ENCODE measurements at regions not wholly inside any gene's neighbourhood (a gene's known extent, or its start where the extent isn't known, plus 50 kb on each side); places are given as distances from the start of the nearest gene placed in this dataset.

GRCh38 chr1:232445361-232446106 lies 184.4 kb downstream of the SIPA1L2 start:
- in situ Hi-C loops (cut with MboI; ENCODE audit: low pct_unique_long_range_greater_than_20kb in 2 of 9, low sequenced_read_pairs in 9 of 9, unreplicated experiment in 9 of 9) = no loop called here
- peak in 5 of 8 experiments; percentile 72 to 87 (median 84) for ATAC-seq (replicated peaks in 6 of 8)

DNA sequence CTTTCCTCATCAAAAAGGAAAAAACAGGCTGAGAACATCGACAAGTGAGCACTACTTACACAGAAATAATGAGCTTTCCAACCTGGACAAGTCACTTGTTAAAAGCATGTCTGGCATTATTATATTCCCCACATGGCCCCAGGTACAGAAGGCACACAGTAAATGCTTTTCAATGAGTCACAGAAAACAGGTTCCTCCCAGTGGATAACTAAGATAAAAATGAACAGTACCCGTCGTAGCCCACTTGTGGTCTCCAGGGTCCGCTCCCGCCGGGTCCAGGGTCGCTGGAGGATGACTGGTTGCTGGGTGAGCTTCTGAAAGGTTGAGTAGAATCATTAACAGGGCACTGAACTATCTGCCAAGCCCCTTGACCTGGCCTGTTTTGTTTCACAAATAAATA lies 186.6 kb downstream of the SIPA1L2 start:
- Histone ChIP-seq H3K4me1 (replicated peaks in 1 of 2) (peaks cover 12 to 23% of the 10 kb centered on the region in 2 donors), H3K4me3 (no peak overlapping the region), H3K27ac (no peak overlapping the region)
- in situ Hi-C loops (cut with MboI; ENCODE audit: low pct_unique_long_range_greater_than_20kb in 2 of 9, low sequenced_read_pairs in 9 of 9, unreplicated experiment in 9 of 9) = no loop called here
- 48 to 88% (median 60%) methylated on average over 1 to 7 of the region's 7 CpGs; no CpG with 5 or more reads in 1 of the 10 experiments for WGBS, 10 experiments
- no peak for ATAC-seq (replicated peaks in 6 of 8)

More at GRCh38 chr1:232445361-232446106, 184.4 kb downstream of the SIPA1L2 start:
- Histone ChIP-seq H3K4me3 (no peak overlapping the region), H3K27ac (no peak overlapping the region), H3K4me1 (replicated peaks in 1 of 2) (peaks cover 1 to 15% of the 10 kb centered on the region in 2 donors)
- 82 to 98% (median 95%) methylated on average over 2 to 20 of the region's 24 CpGs; no CpG with 5 or more reads in 5 of the 10 experiments for WGBS, 10 experiments

DNA sequence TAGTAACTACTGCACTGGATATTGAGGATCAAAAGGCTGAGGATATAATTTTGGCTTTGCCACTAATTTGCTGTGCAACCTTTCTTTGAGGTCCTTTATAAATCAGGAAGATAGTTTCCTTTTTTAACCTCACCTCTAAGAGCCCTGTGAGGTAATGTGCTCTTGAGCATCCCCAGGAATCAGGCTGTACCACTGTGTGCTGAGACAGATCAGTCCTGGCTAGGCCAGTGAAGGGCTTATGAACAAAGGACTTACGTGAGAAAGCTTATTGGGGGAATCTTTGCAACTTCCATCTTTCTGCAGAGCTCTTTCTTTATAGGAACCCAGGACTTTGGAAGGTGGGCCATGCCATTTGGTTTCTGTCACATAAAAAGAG lies 188.9 kb downstream of the SIPA1L2 start:
- Histone ChIP-seq H3K27ac (no peak overlapping the region), H3K4me3 (no peak overlapping the region), H3K4me1 (replicated peaks in 1 of 2) (peaks cover 32 to 35% of the 10 kb centered on the region in 2 donors)
- in situ Hi-C loops (cut with MboI; ENCODE audit: low pct_unique_long_range_greater_than_20kb in 2 of 9, low sequenced_read_pairs in 9 of 9, unreplicated experiment in 9 of 9) = no loop called here
- peak in 3 of 8 experiments; percentile 26 to 74 (median 55) for ATAC-seq (replicated peaks in 6 of 8)
- WGBS, 10 experiments = 80 to 100% (median 100%) methylated on average over 1 of the region's 1 CpG; no CpG with 5 or more reads in 5 of the 10 experiments

GRCh38 chr1:232440325-232441035 lies 189.5 kb downstream of the SIPA1L2 start:
- ATAC-seq (replicated peaks in 6 of 8) = peak in 5 of 8 experiments; percentile 67 to 89 (median 74)
- Histone ChIP-seq H3K27ac (no peak overlapping the region), H3K4me1 (replicated peaks in 1 of 2) (peaks cover 37 to 38% of the 10 kb centered on the region in 2 donors), H3K4me3 (no peak overlapping the region)
- WGBS, 10 experiments = 70 to 100% (median 83%) methylated on average over 1 to 11 of the region's 11 CpGs
- in situ Hi-C loops (cut with MboI; ENCODE audit: low pct_unique_long_range_greater_than_20kb in 2 of 9, low sequenced_read_pairs in 9 of 9, unreplicated experiment in 9 of 9) = no loop called here

GRCh38 chr1:232439011-232439410 lies 190.9 kb downstream of the SIPA1L2 start:
- Histone ChIP-seq H3K27ac (no peak overlapping the region), H3K4me3 (no peak overlapping the region), H3K4me1 (replicated peaks in 1 of 2) (peaks cover 38 to 39% of the 10 kb centered on the region in 2 donors)
- WGBS, 10 experiments = 92 to 100% (median 100%) methylated on average over 2 to 5 of the region's 18 CpGs; no CpG with 5 or more reads in 5 of the 10 experiments
- ATAC-seq (replicated peaks in 6 of 8) = no peak
- in situ Hi-C loops (cut with MboI; ENCODE audit: low pct_unique_long_range_greater_than_20kb in 2 of 9, low sequenced_read_pairs in 9 of 9, unreplicated experiment in 9 of 9) = no loop called here

DNA sequence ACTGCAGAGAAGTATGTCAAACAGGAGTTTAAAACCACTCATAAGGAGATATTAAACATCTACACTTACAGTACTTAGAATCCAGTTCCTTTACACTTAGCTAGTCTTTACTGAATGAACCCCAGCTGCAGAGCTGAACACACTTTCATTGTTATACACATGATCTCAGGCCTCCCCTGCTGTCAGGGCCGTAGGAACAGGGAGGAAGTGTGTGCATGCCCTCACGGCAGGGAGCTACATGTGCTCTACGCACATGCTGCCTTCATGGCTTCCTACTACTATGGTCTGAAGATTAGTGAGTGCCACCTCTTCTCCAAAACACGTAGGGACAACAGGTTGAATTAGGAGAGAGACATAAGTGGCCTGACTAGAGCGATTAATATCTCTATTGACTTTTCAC lies 191.5 kb downstream of the SIPA1L2 start:
- in situ Hi-C loops (cut with MboI; ENCODE audit: low pct_unique_long_range_greater_than_20kb in 2 of 9, low sequenced_read_pairs in 9 of 9, unreplicated experiment in 9 of 9) = no loop called here
- WGBS, 10 experiments = 41 to 80% (median 59%) methylated on average over 1 to 5 of the region's 5 CpGs; no CpG with 5 or more reads in 3 of the 10 experiments
- H3K4me3 ChIP-seq = no peak overlapping the region
- H3K27ac ChIP-seq = no peak overlapping the region
- peaks cover 35 to 39% of the 10 kb centered on the region in 2 donors for H3K4me1 ChIP-seq (replicated peaks in 1 of 2)
- peak in 6 of 8 experiments; percentile 7 to 60 (median 40) for ATAC-seq (replicated peaks in 6 of 8)

GRCh38 chr1:232437510-232437909 lies 192.4 kb downstream of the SIPA1L2 start:
- 79 to 100% (median 100%) methylated on average over 3 to 7 of the region's 7 CpGs; no CpG with 5 or more reads in 5 of the 10 experiments for WGBS, 10 experiments
- ATAC-seq (replicated peaks in 6 of 8) = no peak
- Histone ChIP-seq H3K27ac (no peak overlapping the region), H3K4me3 (no peak overlapping the region), H3K4me1 (replicated peaks in 1 of 2) (peaks cover 35 to 44% of the 10 kb centered on the region in 2 donors)
- in situ Hi-C loops (cut with MboI; ENCODE audit: low pct_unique_long_range_greater_than_20kb in 2 of 9, low sequenced_read_pairs in 9 of 9, unreplicated experiment in 9 of 9) = no loop called here

DNA sequence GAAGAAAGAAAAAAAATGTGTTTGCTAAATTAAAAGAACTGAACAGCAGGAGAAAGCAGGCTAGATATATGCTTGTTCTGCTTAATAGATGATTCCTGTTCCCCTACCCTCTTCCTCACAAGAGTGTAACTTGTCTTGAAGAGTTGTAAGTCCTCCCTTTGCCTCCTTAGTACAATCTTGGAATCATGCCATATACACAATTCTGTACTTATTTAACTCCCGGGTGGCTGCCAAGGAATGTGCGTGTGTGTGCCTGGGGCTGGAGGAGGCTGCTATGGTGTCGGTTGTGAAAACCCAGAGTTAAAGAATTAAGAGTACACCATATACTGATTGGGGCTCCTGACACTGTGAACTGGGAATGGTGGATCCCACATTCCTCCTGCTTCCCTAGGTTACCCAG lies 194.2 kb downstream of the SIPA1L2 start:
- 5 to 100% (median 74%) methylated on average over 1 to 3 of the region's 3 CpGs; no CpG with 5 or more reads in 4 of the 10 experiments for WGBS, 10 experiments

GRCh38 chr1:232432313-232432712 lies 197.6 kb downstream of the SIPA1L2 start:
- H3K4me3 ChIP-seq = no peak overlapping the region
- 51 to 90% (median 69%) methylated on average over 2 to 8 of the region's 8 CpGs; no CpG with 5 or more reads in 1 of the 10 experiments for WGBS, 10 experiments
- peaks cover 38 to 63% of the 10 kb centered on the region in 2 donors for H3K4me1 ChIP-seq (replicated peaks in 1 of 2)
- H3K27ac ChIP-seq = peak overlapping the region in 1 of 2 donors; percentile 41
- peak in 4 of 8 experiments; percentile 53 to 72 (median 61) for ATAC-seq (replicated peaks in 6 of 8)
- in situ Hi-C loops (cut with MboI; ENCODE audit: low pct_unique_long_range_greater_than_20kb in 2 of 9, low sequenced_read_pairs in 9 of 9, unreplicated experiment in 9 of 9) = no loop called here

More for the DNA sequence above, 194.2 kb downstream of the SIPA1L2 start:
- Histone ChIP-seq H3K4me3 (no peak overlapping the region), H3K4me1 (replicated peaks in 1 of 2) (peaks cover 38 to 59% of the 10 kb centered on the region in 2 donors), H3K27ac (no peak overlapping the region)
- in situ Hi-C loops (cut with MboI; ENCODE audit: low pct_unique_long_range_greater_than_20kb in 2 of 9, low sequenced_read_pairs in 9 of 9, unreplicated experiment in 9 of 9) = no loop called here
- ATAC-seq (replicated peaks in 6 of 8) = peak in 6 of 8 experiments; percentile 11 to 76 (median 56)

DNA sequence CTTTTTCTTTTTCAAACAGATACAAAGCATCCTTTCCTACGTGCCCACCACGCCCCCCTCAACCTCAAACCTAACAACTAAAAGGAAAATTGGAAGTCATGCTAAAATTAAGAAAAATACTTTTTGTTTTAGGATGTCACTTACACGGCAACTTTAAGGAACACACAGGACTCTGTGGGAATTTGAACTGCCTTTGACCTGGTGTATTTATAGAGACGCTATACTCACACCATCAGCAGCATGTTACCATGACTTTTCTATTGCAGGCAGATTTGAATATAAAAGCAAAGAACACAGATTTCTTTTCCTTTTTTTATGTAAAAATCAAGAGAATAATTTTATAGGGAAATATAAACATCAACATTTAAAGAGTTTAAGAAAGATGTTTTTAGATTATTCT lies 198.2 kb downstream of the SIPA1L2 start:
- 52 to 100% (median 78%) methylated on average over 2 to 4 of the region's 4 CpGs for WGBS, 10 experiments
- Histone ChIP-seq H3K27ac (no peak overlapping the region), H3K4me3 (no peak overlapping the region), H3K4me1 (replicated peaks in 1 of 2) (peaks cover 39 to 65% of the 10 kb centered on the region in 2 donors)
- ATAC-seq (replicated peaks in 6 of 8) = no peak
- in situ Hi-C loops (cut with MboI; ENCODE audit: low pct_unique_long_range_greater_than_20kb in 2 of 9, low sequenced_read_pairs in 9 of 9, unreplicated experiment in 9 of 9) = no loop called here

DNA sequence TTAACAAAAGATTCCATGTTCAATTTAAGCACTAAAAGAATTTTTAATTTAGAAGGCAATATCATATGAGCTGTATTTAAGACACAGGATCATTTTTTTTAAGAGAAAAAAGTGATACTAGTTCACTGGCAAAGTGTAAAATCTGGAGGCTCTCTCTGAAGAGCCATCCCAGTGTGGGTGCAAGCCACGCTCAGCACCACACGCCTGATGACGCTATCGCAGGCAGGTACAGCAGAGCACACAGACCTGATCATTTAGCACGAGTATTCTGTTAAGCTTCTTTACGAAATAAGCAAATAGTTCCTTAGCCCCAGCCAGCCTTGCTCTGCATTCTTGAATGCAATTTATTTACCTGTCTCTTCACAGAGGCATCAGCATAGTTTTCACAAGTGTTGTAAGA lies 198.6 kb downstream of the SIPA1L2 start:
- in situ Hi-C loops (cut with MboI; ENCODE audit: low pct_unique_long_range_greater_than_20kb in 2 of 9, low sequenced_read_pairs in 9 of 9, unreplicated experiment in 9 of 9) = no loop called here
- Histone ChIP-seq H3K27ac (no peak overlapping the region), H3K4me3 (no peak overlapping the region), H3K4me1 (replicated peaks in 1 of 2) (peaks cover 36 to 61% of the 10 kb centered on the region in 2 donors)
- WGBS, 10 experiments = 79 to 100% (median 89%) methylated on average over 2 to 6 of the region's 6 CpGs; no CpG with 5 or more reads in 1 of the 10 experiments
- ATAC-seq (replicated peaks in 6 of 8) = no peak

GRCh38 chr1:232430467-232430866 lies 199.5 kb downstream of the SIPA1L2 start:
- in situ Hi-C loops (cut with MboI; ENCODE audit: low pct_unique_long_range_greater_than_20kb in 2 of 9, low sequenced_read_pairs in 9 of 9, unreplicated experiment in 9 of 9) = no loop called here
- WGBS, 10 experiments = 57 to 100% (median 99%) methylated on average over 1 to 6 of the region's 6 CpGs; no CpG with 5 or more reads in 2 of the 10 experiments
- ATAC-seq (replicated peaks in 6 of 8) = no peak
- Histone ChIP-seq H3K4me1 (replicated peaks in 1 of 2) (peaks cover 33 to 52% of the 10 kb centered on the region in 2 donors), H3K27ac (no peak overlapping the region), H3K4me3 (no peak overlapping the region)

Data from motor neuron (in vitro differentiated cells).